ENCODE measurements at regions not wholly inside any gene's neighbourhood (a gene's known extent, or its start where the extent isn't known, plus 50 kb on each side); places are given as distances from the start of the nearest gene placed in this dataset.

DNA sequence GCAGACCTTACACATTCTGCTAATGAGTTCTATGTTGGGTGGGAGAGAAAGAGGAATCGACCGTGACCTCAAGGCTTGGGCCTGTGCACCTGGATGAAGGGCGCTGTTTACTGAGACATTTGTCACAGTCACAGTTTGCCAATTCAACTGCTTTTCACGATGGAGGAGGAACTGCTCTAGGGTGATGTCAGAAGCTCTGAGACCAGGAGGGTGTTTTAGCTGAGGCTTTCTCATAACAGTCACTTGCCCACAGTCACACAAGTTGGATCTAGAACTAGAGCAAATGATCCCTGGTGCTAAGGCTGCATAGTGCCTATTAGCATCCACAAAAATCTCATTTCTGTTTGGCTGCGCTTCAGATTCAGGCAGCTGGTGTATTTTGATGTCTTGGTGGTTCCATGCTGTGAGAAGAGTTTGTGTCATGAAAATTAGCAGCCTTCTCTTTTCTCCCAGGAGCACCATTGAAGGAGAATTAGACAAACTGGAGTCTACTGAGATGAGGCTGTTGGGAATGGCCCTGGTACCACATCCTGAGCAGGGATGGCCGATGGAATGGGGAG, 83.3 kb upstream of the TGM3 start:
- TF ChIP-seq, protein P1, sequence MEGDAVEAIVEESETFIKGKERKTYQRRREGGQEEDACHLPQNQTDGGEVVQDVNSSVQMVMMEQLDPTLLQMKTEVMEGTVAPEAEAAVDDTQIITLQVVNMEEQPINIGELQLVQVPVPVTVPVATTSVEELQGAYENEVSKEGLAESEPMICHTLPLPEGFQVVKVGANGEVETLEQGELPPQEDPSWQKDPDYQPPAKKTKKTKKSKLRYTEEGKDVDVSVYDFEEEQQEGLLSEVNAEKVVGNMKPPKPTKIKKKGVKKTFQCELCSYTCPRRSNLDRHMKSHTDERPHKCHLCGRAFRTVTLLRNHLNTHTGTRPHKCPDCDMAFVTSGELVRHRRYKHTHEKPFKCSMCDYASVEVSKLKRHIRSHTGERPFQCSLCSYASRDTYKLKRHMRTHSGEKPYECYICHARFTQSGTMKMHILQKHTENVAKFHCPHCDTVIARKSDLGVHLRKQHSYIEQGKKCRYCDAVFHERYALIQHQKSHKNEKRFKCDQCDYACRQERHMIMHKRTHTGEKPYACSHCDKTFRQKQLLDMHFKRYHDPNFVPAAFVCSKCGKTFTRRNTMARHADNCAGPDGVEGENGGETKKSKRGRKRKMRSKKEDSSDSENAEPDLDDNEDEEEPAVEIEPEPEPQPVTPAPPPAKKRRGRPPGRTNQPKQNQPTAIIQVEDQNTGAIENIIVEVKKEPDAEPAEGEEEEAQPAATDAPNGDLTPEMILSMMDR (conservative IDR thresholded peaks at IDR 0.05), result no peak
- TF ChIP-seq ZFX (IDR thresholded peaks at IDR 0.05), result no peak
